PC-9 (cell line): ENCODE measurements at regions not wholly inside any gene's neighbourhood (a gene's known extent, or its start where the extent isn't known, plus 50 kb on each side); places are given as distances from the start of the nearest gene placed in this dataset.

Experiments used
- BruUV-seq: library from RNA; stranded (reverse); fragments of 400-500 nt; replicated peaks from 2 replicates; lab custom pipeline; 2021; lab: Mats Ljungman, UMichigan
- CTCF ChIA-PET: fragments of 300-600 bp; sonication (Branson Sonifier 250); formaldehyde crosslinking; loops from one replicate; lab custom pipeline; 2022; ENCODE audit warnings: antibody characterized with exemption; lab: Charles Lee
- POLR2A ChIA-PET: fragments of 300-600 bp; sonication (Branson Sonifier 250); formaldehyde crosslinking; loops from one replicate; lab custom pipeline; 2022; ENCODE audit warnings: antibody characterized with exemption; ENCODE audit not compliant: unreplicated experiment; lab: Charles Lee
- DNase-seq, 2 experiments: peaks; one replicate each; pipeline versions ENCODE4 v3.0.0 to v3.0.0-alpha.2; 2015 to 2022; ENCODE audit warnings: mixed read lengths in 1 of 2
- H2AFZ ChIP-seq: fragments of 200-600 bp; sonication (generic); 2 replicates; pipeline ENCODE4 v1.8.1; 2017; ENCODE audit warnings: antibody characterized with exemption
- H3F3A ChIP-seq: fragments of 200-600 bp; sonication (generic); 2 replicates; pipeline ENCODE4 v1.8.1; 2017; ENCODE audit warnings: antibody characterized with exemption, mild to moderate bottlenecking, low read depth; ENCODE audit not compliant: insufficient read depth
- H3K27ac ChIP-seq: fragments of 200-600 bp; sonication (generic); 2 replicates; pipeline ENCODE4 v1.6.1; 2016; ENCODE audit warnings: mixed run types
- H3K27me3 ChIP-seq: fragments of 200-600 bp; sonication (generic); 2 replicates; pipeline ENCODE4 v1.6.1; 2016; ENCODE audit warnings: low read depth, mixed run types; ENCODE audit not compliant: insufficient read depth
- H3K36me3 ChIP-seq: fragments of 200-600 bp; sonication (generic); 2 replicates; pipeline ENCODE4 v1.6.1; 2016; ENCODE audit warnings: low read depth, mixed run types
- H3K4me1 ChIP-seq: fragments of 200-600 bp; sonication (generic); replicated peaks from 2 replicates; pipeline ENCODE4 v1.6.1; 2016; ENCODE audit warnings: mixed run types; ENCODE audit not compliant: insufficient read depth
- H3K4me2 ChIP-seq: fragments of 200-600 bp; sonication (generic); 2 replicates; pipeline ENCODE4 v1.6.1; 2017; ENCODE audit warnings: mixed run types
- H3K4me3 ChIP-seq: fragments of 200-600 bp; sonication (generic); 2 replicates; pipeline ENCODE4 v1.6.1; 2016; ENCODE audit warnings: mixed run types
- H3K79me2 ChIP-seq: fragments of 200-600 bp; sonication (generic); 2 replicates; pipeline ENCODE4 v1.6.1; 2017; ENCODE audit warnings: low read depth, mixed run types
- H3K9me2 ChIP-seq: fragments of 200-600 bp; sonication (generic); 2 replicates; pipeline ENCODE4 v1.8.1; 2017; ENCODE audit warnings: mild to moderate bottlenecking; ENCODE audit not compliant: insufficient read depth
- H3K9me3 ChIP-seq: fragments of 200-600 bp; sonication (generic); 2 replicates; pipeline ENCODE4 v1.8.1; 2016; ENCODE audit warnings: low read depth; ENCODE audit not compliant: insufficient read depth
- H4K20me1 ChIP-seq: fragments of 200-600 bp; sonication (generic); 2 replicates; pipeline ENCODE4 v1.8.1; 2017; ENCODE audit not compliant: insufficient read depth
- EZH2 ChIP-seq: fragments of 200-600 bp; sonication (generic); IDR thresholded peaks from 2 replicates; pipeline ENCODE4 v1.8.0; 2017; ENCODE audit warnings: antibody characterized with exemption, low read depth
- intact Hi-C: fragments of 100-400 bp; cut with micrococcal nuclease; formaldehyde crosslinking; loops from one replicate; pipeline ENCODE4 v1.10.0; 2022; ENCODE audit not compliant: unreplicated experiment
- TF ChIP-seq, protein P1 (sequence below): fragments of 200-600 bp; sonication (generic); conservative IDR thresholded peaks from 2 replicates; pipeline ENCODE4 v1.6.1; 2017; ENCODE audit warnings: mixed run types, antibody characterized with exemption, mild to moderate bottlenecking, moderate library complexity

GRCh38 chr12:5258498-5258897 is 173.4 kb upstream of the NTF3 start:
- Histone ChIP-seq H3K27ac (no peak overlapping the region), H3F3A (no peaks in the 10 kb centered on the region), H3K9me2 (no peaks in the 10 kb centered on the region), H3K4me2 (no peak overlapping the region), H3K9me3 (no peaks in the 10 kb centered on the region), H2AFZ (no peak overlapping the region), H3K4me1 (no peaks in the 10 kb centered on the region), H3K79me2 (no peaks in the 10 kb centered on the region), H3K36me3 (no peaks in the 10 kb centered on the region), H3K27me3 (peaks cover 16% of the 10 kb centered on the region; the same call in 1 of the 2 replicates), H3K4me3 (no peak overlapping the region), H4K20me1 (no peaks in the 10 kb centered on the region)
- no TSS peak for BruUV-seq
- DNase-seq = peak in 1 of 2 experiments; percentile 37
- CTCF ChIA-PET = no interaction called here
- intact Hi-C loops = no loop called here
- POLR2A ChIA-PET = no interaction called here
- TF ChIP-seq, protein P1, sequence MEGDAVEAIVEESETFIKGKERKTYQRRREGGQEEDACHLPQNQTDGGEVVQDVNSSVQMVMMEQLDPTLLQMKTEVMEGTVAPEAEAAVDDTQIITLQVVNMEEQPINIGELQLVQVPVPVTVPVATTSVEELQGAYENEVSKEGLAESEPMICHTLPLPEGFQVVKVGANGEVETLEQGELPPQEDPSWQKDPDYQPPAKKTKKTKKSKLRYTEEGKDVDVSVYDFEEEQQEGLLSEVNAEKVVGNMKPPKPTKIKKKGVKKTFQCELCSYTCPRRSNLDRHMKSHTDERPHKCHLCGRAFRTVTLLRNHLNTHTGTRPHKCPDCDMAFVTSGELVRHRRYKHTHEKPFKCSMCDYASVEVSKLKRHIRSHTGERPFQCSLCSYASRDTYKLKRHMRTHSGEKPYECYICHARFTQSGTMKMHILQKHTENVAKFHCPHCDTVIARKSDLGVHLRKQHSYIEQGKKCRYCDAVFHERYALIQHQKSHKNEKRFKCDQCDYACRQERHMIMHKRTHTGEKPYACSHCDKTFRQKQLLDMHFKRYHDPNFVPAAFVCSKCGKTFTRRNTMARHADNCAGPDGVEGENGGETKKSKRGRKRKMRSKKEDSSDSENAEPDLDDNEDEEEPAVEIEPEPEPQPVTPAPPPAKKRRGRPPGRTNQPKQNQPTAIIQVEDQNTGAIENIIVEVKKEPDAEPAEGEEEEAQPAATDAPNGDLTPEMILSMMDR = no peak
- no peak for TF ChIP-seq EZH2

GRCh38 chr12:5258926-5259325 is 173.0 kb upstream of the NTF3 start:
- no peak for DNase-seq
- H3K27ac ChIP-seq = no peak overlapping the region
- POLR2A ChIA-PET = no interaction called here
- no peaks in the 10 kb centered on the region for H4K20me1 ChIP-seq
- H3K9me2 ChIP-seq = no peaks in the 10 kb centered on the region
- H3K9me3 ChIP-seq = no peaks in the 10 kb centered on the region
- H3F3A ChIP-seq = no peaks in the 10 kb centered on the region
- no peaks in the 10 kb centered on the region for H3K79me2 ChIP-seq
- no peaks in the 10 kb centered on the region for H3K4me1 ChIP-seq
- no peak for TF ChIP-seq EZH2
- no peaks in the 10 kb centered on the region for H3K36me3 ChIP-seq
- no peak overlapping the region for H2AFZ ChIP-seq
- no peak overlapping the region for H3K4me3 ChIP-seq
- no peak overlapping the region for H3K4me2 ChIP-seq
- CTCF ChIA-PET = no interaction called here
- peaks cover 16% of the 10 kb centered on the region; the same call in 1 of the 2 replicates for H3K27me3 ChIP-seq
- no TSS peak for BruUV-seq
- intact Hi-C loops = no loop called here

GRCh38 chr12:5259523-5259922 is 172.4 kb upstream of the NTF3 start:
- Histone ChIP-seq H3K27ac (no peak overlapping the region), H3K36me3 (no peaks in the 10 kb centered on the region), H4K20me1 (no peaks in the 10 kb centered on the region), H3F3A (no peaks in the 10 kb centered on the region), H3K4me3 (no peak overlapping the region), H3K4me2 (no peak overlapping the region), H3K9me3 (no peaks in the 10 kb centered on the region), H3K9me2 (no peaks in the 10 kb centered on the region), H3K27me3 (peaks cover 16% of the 10 kb centered on the region; the same call in 1 of the 2 replicates), H2AFZ (no peak overlapping the region), H3K79me2 (no peaks in the 10 kb centered on the region), H3K4me1 (no peaks in the 10 kb centered on the region)
- no TSS peak for BruUV-seq
- ChIA-PET CTCF (no interaction called here), POLR2A (no interaction called here)
- intact Hi-C loops = no loop called here
- TF ChIP-seq, protein P1 = no peak
- DNase-seq = no peak

DNA sequence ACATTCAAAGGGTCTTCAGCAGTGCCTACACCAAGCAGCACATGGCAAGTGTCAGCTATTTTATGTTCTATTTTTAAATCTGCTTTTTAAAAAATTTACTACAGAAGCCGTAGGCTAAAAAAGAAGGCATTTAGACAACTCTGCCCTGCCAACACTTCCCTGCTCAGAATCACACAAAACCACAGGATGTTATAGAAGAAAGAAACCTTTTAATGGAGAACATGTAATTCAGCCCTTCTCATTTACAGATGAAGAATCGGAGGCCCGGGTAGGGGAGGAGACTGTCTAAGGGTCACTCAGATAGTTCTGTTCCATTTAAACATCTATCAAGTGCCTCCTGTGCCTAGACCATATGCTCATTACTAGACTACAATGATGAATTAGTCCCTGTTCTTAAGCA is 171.8 kb upstream of the NTF3 start:
- intact Hi-C loops = no loop called here
- H3K27ac ChIP-seq = no peak overlapping the region

More for the DNA sequence above, 171.8 kb upstream of the NTF3 start:
- Histone ChIP-seq H3K4me2 (no peak overlapping the region), H4K20me1 (no peaks in the 10 kb centered on the region), H3K79me2 (no peaks in the 10 kb centered on the region), H3K27me3 (peaks cover 16% of the 10 kb centered on the region; the same call in 1 of the 2 replicates), H2AFZ (no peak overlapping the region), H3K4me3 (no peak overlapping the region), H3K36me3 (no peaks in the 10 kb centered on the region), H3K9me3 (no peaks in the 10 kb centered on the region), H3K4me1 (no peaks in the 10 kb centered on the region), H3K9me2 (no peaks in the 10 kb centered on the region), H3F3A (no peaks in the 10 kb centered on the region)
- POLR2A ChIA-PET = no interaction called here
- no peak for TF ChIP-seq EZH2
- no peak for DNase-seq
- CTCF ChIA-PET = no interaction called here
- no TSS peak for BruUV-seq
